Transverse colon (tissue), 4 donors: ENCODE measurements at regions not wholly inside any gene's neighbourhood (a gene's known extent, or its start where the extent isn't known, plus 50 kb on each side); places are given as distances from the start of the nearest gene placed in this dataset.
"Not testable (repeated sequence)": the region's sequence is repeated elsewhere in the genome, so short reads cannot be mapped to it uniquely, and the experiment has no call there.

Experiments used
- DNase-seq: peaks from one replicate; pipeline ENCODE4 v3.0.0-alpha.2; 2019
- H3K27ac ChIP-seq, 4 donors: fragments of 200-600 bp; sonication (generic); 2 replicates each; pipeline ENCODE4 v1.5.1; 2016 to 2018; ENCODE audit warnings: inconsistent platforms in 4 of 4
- H3K27me3 ChIP-seq: fragments of 200-600 bp; sonication (generic); 2 replicates; pipeline ENCODE4 v1.5.1; 2017; ENCODE audit warnings: inconsistent platforms
- H3K36me3 ChIP-seq, 4 donors: fragments of 200-600 bp; sonication (generic); 2 replicates each; pipeline ENCODE4 v1.5.1; 2017 to 2019; ENCODE audit warnings: inconsistent platforms in 4 of 4
- H3K4me1 ChIP-seq, 4 donors: fragments of 200-600 bp; sonication (generic); 2 replicates each; pipeline ENCODE4 v1.5.1; 2017 to 2020; ENCODE audit warnings: inconsistent platforms in 4 of 4
- H3K4me3 ChIP-seq, 4 donors: fragments of 200-600 bp; sonication (generic); 1 replicate in 1 of 4; 2 replicates in 3 of 4; pipeline versions ENCODE4 v1.5.1 to v1.6.1; 2017 to 2019; ENCODE audit warnings: inconsistent platforms in 4 of 4
- H3K9me3 ChIP-seq, 2 donors: fragments of 200-600 bp; sonication (generic); 2 replicates each; pipeline ENCODE4 v1.5.1; 2017 to 2019; ENCODE audit warnings: inconsistent platforms in 2 of 2
- EP300 ChIP-seq: sonication (generic); formaldehyde crosslinking; IDR thresholded peaks from one replicate; pipeline ENCODE4 v1.6.1; 2017; ENCODE audit warnings: antibody characterized with exemption, low read depth
- POLR2A ChIP-seq: fragments of 450-650 bp; IDR thresholded peaks from one replicate; pipeline ENCODE4 v1.6.1; 2016; ENCODE audit warnings: antibody characterized with exemption, mild to moderate bottlenecking, moderate library complexity
- POLR2AphosphoS5 ChIP-seq, 3 donors: sonication (generic); formaldehyde crosslinking; IDR thresholded peaks; one replicate each; pipeline ENCODE4 v1.6.1; 2016; ENCODE audit warnings: antibody characterized with exemption in 3 of 3
- WGBS, 2 donors: methylation state at CpG; one replicate each; pipeline ENCODE4 v1.1.5; 2018; ENCODE audit warnings: low coverage in 1 of 2; 5-methylcytosine and 5-hydroxymethylcytosine counted together
- in situ Hi-C, 4 donors: fragments of 200-750 bp; cut with MboI; loops; one replicate each; pipeline versions ENCODE4 v1.15.0 to v1.15.1; 2017; ENCODE audit warnings: low sequenced_read_pairs in 3 of 4, low pct_ligation_motif_present in 1 of 4, low pct_unique_long_range_greater_than_20kb in 1 of 4
- intact Hi-C: fragments of 100-400 bp; cut with DNase I; formaldehyde crosslinking; loops from one replicate; pipeline ENCODE4 v1.15.1; 2023; ENCODE audit warnings: low total_unique reads
- TF ChIP-seq, protein P1 (sequence below), 5 experiments: fragments of 200-600 bp in 3 of 5; fragments of 450-650 bp in 2 of 5; sonication (generic) in 3 of 5; IDR thresholded peaks; 1 replicate in 2 of 5; 2 replicates in 3 of 5; pipeline ENCODE4 v1.5.1; 2016 to 2017; ENCODE audit warnings: antibody characterized with exemption in 5 of 5, inconsistent platforms in 3 of 5, mild to moderate bottlenecking in 2 of 5, moderate library complexity in 1 of 5

GRCh38 chr13:18628428-18628827 is 553.2 kb downstream of the TUBA3C start:
- Histone ChIP-seq H3K27ac (no peak overlapping the region), H3K4me3 (no peak overlapping the region), H3K36me3 (no peaks in the 10 kb centered on the region), H3K27me3 (no peaks in the 10 kb centered on the region), H3K4me1 (no peaks in the 10 kb centered on the region), H3K9me3 (no peaks in the 10 kb centered on the region)
- 85% methylated on average over 38 of the region's 39 CpGs; no CpG with 5 or more reads in 1 of the 2 donors for WGBS, 2 donors
- DNase-seq = no peak
- TF ChIP-seq POLR2AphosphoS5 (IDR thresholded peaks at IDR 0.05) (no peak), EP300 (no peak), POLR2A (no peak)
- TF ChIP-seq, protein P1, sequence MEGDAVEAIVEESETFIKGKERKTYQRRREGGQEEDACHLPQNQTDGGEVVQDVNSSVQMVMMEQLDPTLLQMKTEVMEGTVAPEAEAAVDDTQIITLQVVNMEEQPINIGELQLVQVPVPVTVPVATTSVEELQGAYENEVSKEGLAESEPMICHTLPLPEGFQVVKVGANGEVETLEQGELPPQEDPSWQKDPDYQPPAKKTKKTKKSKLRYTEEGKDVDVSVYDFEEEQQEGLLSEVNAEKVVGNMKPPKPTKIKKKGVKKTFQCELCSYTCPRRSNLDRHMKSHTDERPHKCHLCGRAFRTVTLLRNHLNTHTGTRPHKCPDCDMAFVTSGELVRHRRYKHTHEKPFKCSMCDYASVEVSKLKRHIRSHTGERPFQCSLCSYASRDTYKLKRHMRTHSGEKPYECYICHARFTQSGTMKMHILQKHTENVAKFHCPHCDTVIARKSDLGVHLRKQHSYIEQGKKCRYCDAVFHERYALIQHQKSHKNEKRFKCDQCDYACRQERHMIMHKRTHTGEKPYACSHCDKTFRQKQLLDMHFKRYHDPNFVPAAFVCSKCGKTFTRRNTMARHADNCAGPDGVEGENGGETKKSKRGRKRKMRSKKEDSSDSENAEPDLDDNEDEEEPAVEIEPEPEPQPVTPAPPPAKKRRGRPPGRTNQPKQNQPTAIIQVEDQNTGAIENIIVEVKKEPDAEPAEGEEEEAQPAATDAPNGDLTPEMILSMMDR (IDR thresholded peaks at IDR 0.05) = no peak
- in situ Hi-C loops (no loop called here), intact Hi-C loops (no loop called here)

GRCh38 chr13:18624061-18624460 is 557.6 kb downstream of the TUBA3C start:
- 75% methylated on average over 3 of the region's 4 CpGs; no CpG with 5 or more reads in 1 of the 2 donors for WGBS, 2 donors
- H3K9me3 ChIP-seq, H3K27ac ChIP-seq, DNase-seq, H3K4me3 ChIP-seq, H3K36me3 ChIP-seq, H3K27me3 ChIP-seq, intact Hi-C loops, H3K4me1 ChIP-seq, in situ Hi-C loops: not testable (repeated sequence)

- H3K4me1 ChIP-seq, intact Hi-C loops, H3K27me3 ChIP-seq, H3K4me3 ChIP-seq, DNase-seq, in situ Hi-C loops, H3K9me3 ChIP-seq, H3K36me3 ChIP-seq, H3K27ac ChIP-seq: not testable (repeated sequence)
- 56% methylated on average over 2 of the region's 4 CpGs; no CpG with 5 or more reads in 1 of the 2 donors for WGBS, 2 donors
Observed at GRCh38 chr13:18618442-18618841, 563.2 kb downstream of the TUBA3C start.

DNA sequence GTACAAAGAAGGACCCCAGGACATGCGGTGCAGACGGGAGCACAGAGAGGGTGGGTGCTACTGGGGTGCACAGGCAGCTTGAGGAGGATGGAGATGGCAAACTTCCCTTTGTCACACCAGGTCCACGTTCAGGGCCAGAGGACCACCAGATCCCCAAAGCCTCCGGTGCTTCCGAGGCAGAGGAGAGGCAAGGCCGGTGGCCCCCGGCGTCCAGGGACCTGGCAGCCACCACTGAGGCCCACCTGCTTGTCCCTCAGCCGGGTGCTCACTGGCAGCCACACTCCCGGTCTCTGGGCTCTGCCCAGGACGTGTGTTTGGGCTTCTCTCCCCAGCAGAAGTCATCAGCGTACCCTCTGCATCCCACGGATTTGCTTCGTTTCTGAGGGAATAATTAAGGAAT is 571.1 kb downstream of the TUBA3C start:
- intact Hi-C loops, in situ Hi-C loops, H3K4me1 ChIP-seq, H3K4me3 ChIP-seq, H3K36me3 ChIP-seq, H3K27me3 ChIP-seq, H3K9me3 ChIP-seq, H3K27ac ChIP-seq, DNase-seq: not testable (repeated sequence)
- WGBS, 2 donors = 73% methylated on average over 3 of the region's 14 CpGs; no CpG with 5 or more reads in 1 of the 2 donors

GRCh38 chr13:18609371-18609770 is 572.3 kb downstream of the TUBA3C start:
- H3K4me1 ChIP-seq, H3K27ac ChIP-seq, DNase-seq, H3K27me3 ChIP-seq, intact Hi-C loops, H3K4me3 ChIP-seq, in situ Hi-C loops, H3K9me3 ChIP-seq, H3K36me3 ChIP-seq: not testable (repeated sequence)
- WGBS, 2 donors = 83% methylated on average over 28 of the region's 42 CpGs; no CpG with 5 or more reads in 1 of the 2 donors

DNA sequence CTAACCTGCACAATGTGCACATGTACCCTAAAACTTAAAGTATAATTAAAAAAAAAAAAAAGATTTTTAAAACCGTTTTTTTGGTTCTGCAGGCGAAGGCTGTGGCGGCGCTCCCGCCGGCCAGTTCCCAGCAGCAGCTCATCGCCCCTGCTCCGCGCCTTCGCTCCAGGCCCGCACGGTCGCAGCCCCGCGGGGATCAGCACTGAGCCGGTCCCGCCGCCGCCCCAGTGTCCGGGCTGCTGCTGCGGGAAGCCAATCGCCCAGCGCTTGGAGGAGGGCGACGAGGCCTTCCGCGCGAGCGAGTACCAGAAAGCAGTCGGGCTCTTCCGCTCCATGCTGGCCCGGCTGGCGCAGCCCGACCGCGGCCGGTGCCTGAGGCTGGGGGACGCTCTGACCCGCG is 572.8 kb downstream of the TUBA3C start:
- H3K9me3 ChIP-seq = not testable (repeated sequence)

DNA sequence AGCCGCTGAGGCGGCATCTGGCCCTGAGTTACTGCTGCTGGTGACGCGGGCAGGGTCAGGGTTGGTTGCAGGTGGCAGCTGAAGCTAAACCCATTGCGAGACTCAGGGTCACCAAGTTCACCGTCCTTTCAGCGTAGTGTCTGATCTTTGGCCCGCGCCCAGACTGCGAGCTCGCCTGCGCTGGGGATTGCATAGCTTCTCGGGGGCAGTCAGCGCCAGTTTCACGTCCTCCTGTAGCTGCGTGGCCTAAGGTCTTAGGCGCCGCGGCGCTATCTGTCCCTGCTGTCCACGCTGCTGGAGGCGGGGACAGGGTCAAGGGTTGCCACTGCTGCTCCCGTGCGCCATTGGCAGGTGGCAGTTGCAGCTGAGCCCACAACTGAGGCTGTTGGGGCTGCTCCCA is 581.3 kb downstream of the TUBA3C start:
- WGBS, 2 donors = 90% methylated on average over 17 of the region's 24 CpGs; no CpG with 5 or more reads in 1 of the 2 donors

More for the DNA sequence above, 572.8 kb downstream of the TUBA3C start:
- H3K36me3 ChIP-seq, H3K4me1 ChIP-seq, H3K27ac ChIP-seq, in situ Hi-C loops, H3K27me3 ChIP-seq, H3K4me3 ChIP-seq, DNase-seq, intact Hi-C loops: not testable (repeated sequence)
- WGBS, 2 donors = 79% methylated on average over 24 of the region's 40 CpGs; no CpG with 5 or more reads in 1 of the 2 donors

DNA sequence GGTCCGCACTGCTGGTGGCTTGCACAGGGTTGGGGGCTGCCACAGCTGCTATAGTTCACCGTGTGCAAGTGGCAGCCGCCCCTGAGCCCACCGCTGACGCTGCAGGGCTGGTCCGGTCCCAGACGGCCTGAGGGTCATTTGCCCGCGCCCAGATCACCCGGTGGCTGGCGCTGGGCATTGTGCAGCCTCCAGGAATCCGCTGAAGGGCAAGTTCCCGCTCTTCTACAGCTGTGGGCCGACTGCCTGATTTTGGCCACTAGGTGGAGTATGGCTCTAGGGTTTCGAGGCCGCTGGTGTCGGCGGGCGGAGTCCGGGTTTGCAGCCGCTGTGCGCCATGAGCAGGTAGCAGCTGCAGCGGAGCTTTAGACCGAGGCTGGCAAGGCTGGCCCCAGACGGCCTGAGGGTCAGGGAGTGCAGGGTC is 581.8 kb downstream of the TUBA3C start:
- H3K27ac ChIP-seq, H3K4me1 ChIP-seq, H3K36me3 ChIP-seq, DNase-seq, H3K27me3 ChIP-seq, in situ Hi-C loops, H3K9me3 ChIP-seq, H3K4me3 ChIP-seq, intact Hi-C loops: not testable (repeated sequence)
- WGBS, 2 donors = 81% methylated on average over 15 of the region's 25 CpGs; no CpG with 5 or more reads in 1 of the 2 donors

More for the DNA sequence above, 581.3 kb downstream of the TUBA3C start:
- H3K27me3 ChIP-seq, H3K36me3 ChIP-seq, H3K4me1 ChIP-seq, DNase-seq, H3K9me3 ChIP-seq, H3K4me3 ChIP-seq, H3K27ac ChIP-seq, intact Hi-C loops, in situ Hi-C loops: not testable (repeated sequence)

DNA sequence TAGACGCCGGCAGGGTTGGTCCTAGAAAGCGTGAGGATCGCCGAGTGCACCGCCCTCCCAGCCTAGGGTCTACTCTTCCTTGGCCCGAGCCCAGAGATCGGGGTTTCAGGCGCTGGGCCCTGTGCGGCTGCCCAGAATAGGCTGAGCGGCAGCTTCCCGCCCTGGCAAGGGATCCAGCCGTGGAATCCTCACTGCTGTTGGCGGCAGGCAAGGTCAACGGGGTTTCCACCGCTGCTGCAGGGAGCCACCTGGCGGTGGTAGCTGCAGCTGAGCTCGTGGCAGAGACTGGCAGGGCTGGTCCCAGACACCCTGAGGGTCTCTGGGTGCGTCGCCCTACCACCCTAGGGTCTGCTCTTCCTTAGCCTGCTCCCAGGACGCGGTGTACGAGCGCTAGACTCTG is 583.1 kb downstream of the TUBA3C start:
- 100% methylated on average over 2 of the region's 24 CpGs; no CpG with 5 or more reads in 1 of the 2 donors for WGBS, 2 donors
- H3K27me3 ChIP-seq, DNase-seq, H3K4me1 ChIP-seq, in situ Hi-C loops, H3K9me3 ChIP-seq, H3K36me3 ChIP-seq, H3K4me3 ChIP-seq, intact Hi-C loops, H3K27ac ChIP-seq: not testable (repeated sequence)

GRCh38 chr13:18597940-18598339 is 583.7 kb downstream of the TUBA3C start:
- H3K4me3 ChIP-seq, H3K4me1 ChIP-seq, DNase-seq, in situ Hi-C loops, H3K9me3 ChIP-seq, H3K27me3 ChIP-seq, intact Hi-C loops, H3K36me3 ChIP-seq, H3K27ac ChIP-seq: not testable (repeated sequence)
- 85% methylated on average over 13 of the region's 14 CpGs; no CpG with 5 or more reads in 1 of the 2 donors for WGBS, 2 donors
